Endothelial cell of umbilical vein (primary cell): ENCODE measurements at regions not wholly inside any gene's neighbourhood (a gene's known extent, or its start where the extent isn't known, plus 50 kb on each side); places are given as distances from the start of the nearest gene placed in this dataset.

ENCODE experiments used
- BruUV-seq: library from RNA; stranded (reverse); fragments of 400-500 nt; replicated peaks from 2 replicates; lab custom pipeline; 2021; lab: Mats Ljungman, UMichigan
- CTCF ChIA-PET: fragments of 300-600, 350-600 bp; sonication (Branson Sonifier 250); formaldehyde crosslinking; loops from one replicate; lab custom pipeline; 2021; ENCODE audit warnings: antibody characterized with exemption, inconsistent platforms; lab: Charles Lee
- POLR2A ChIA-PET: fragments of 300-600, 350-600 bp; sonication (Branson Sonifier 250); formaldehyde crosslinking; loops from one replicate; lab custom pipeline; 2021; ENCODE audit warnings: antibody characterized with exemption, inconsistent platforms; lab: Charles Lee
- DNase-seq: peaks from one replicate; pipeline ENCODE4 v3.0.0-alpha.2; 2011; ENCODE audit warnings: low read depth, low spot score
- FAIRE-seq: peaks from 2 replicates; lab custom pipeline; 2011; peaks lifted over from hg19 to GRCh38; lab: Jason Lieb, UNC
- H2AFZ ChIP-seq: 2 replicates; pipeline ENCODE4 v1.6.0; 2012; ENCODE audit warnings: low read depth, low read length, control low read depth, inconsistent platforms
- H3K27ac ChIP-seq: 2 replicates; pipeline ENCODE4 v1.5.1; 2011; ENCODE audit warnings: low read depth, mild to moderate bottlenecking, control low read depth, low read length, moderate library complexity; ENCODE audit not compliant: insufficient read depth
- H3K27me3 ChIP-seq, 2 experiments: 2 replicates each; pipeline versions ENCODE4 v1.6.0 to v1.6.1; 2011; ENCODE audit warnings: low read length in 2 of 2, mixed read lengths in 1 of 2; ENCODE audit not compliant: control insufficient read depth in 2 of 2, insufficient read depth in 2 of 2
- H3K36me3 ChIP-seq, 2 experiments: 2 replicates in 1 of 2; 3 replicates in 1 of 2; pipeline ENCODE4 v1.5.1; 2011; ENCODE audit warnings: low read length in 2 of 2, mild to moderate bottlenecking in 1 of 2, moderate library complexity in 1 of 2; ENCODE audit not compliant: control insufficient read depth in 2 of 2, insufficient read depth in 2 of 2; ENCODE audit errors: extremely low read depth in 1 of 2
- H3K4me1 ChIP-seq: 3 replicates; pipeline ENCODE4 v1.5.1; 2011; ENCODE audit warnings: mild to moderate bottlenecking, low read length; ENCODE audit not compliant: control insufficient read depth, insufficient read depth; ENCODE audit errors: extremely low read depth
- H3K4me2 ChIP-seq: 2 replicates; pipeline ENCODE4 v1.6.1; 2011; ENCODE audit warnings: low read length, control low read depth, mixed read lengths; ENCODE audit not compliant: insufficient read depth
- H3K4me3 ChIP-seq, 3 experiments: fragments of 200-600 bp in 1 of 3; sonication (generic), shearing (Covaris generic) in 1 of 3; replicated peaks in 1 of 3; 2 replicates each; pipeline ENCODE4 v1.5.1; 2011 to 2016; ENCODE audit warnings: control low read depth in 3 of 3, low read length in 3 of 3, mild to moderate bottlenecking in 2 of 3, inconsistent platforms in 1 of 3, low read depth in 1 of 3, moderate library complexity in 1 of 3; ENCODE audit not compliant: insufficient read depth in 1 of 3
- H3K79me2 ChIP-seq: 2 replicates; pipeline ENCODE4 v1.6.0; 2012; ENCODE audit warnings: low read length, inconsistent platforms; ENCODE audit not compliant: control insufficient read depth, insufficient read depth
- H3K9ac ChIP-seq: replicated peaks from 2 replicates; pipeline ENCODE3; 2011; ENCODE audit warnings: low read length, control low read depth; ENCODE audit not compliant: insufficient read depth; ENCODE audit errors: extremely low read depth
- H3K9me1 ChIP-seq: replicated peaks from 3 replicates; pipeline ENCODE4 v1.6.0; 2011; ENCODE audit warnings: mild to moderate bottlenecking, low read length; ENCODE audit not compliant: control insufficient read depth, insufficient read depth; ENCODE audit errors: extremely low read depth
- H3K9me3 ChIP-seq: replicated peaks from 2 replicates; pipeline ENCODE4 v1.5.1; 2012; ENCODE audit warnings: low read length, inconsistent platforms; ENCODE audit not compliant: control insufficient read depth, insufficient read depth
- H4K20me1 ChIP-seq: replicated peaks from 2 replicates; pipeline ENCODE3; 2011; ENCODE audit warnings: mild to moderate bottlenecking, low read length; ENCODE audit not compliant: control insufficient read depth, insufficient read depth; ENCODE audit errors: extremely low read depth
- CTCF ChIP-seq, 2 donors: IDR thresholded peaks; 1 replicate in 1 of 2; 2 replicates in 1 of 2; pipeline ENCODE4 v1.5.1; 2011; ENCODE audit warnings: low read length in 2 of 2, mild to moderate bottlenecking in 2 of 2, moderate library complexity in 2 of 2, control low read depth in 1 of 2, inconsistent platforms in 1 of 2, low read depth in 1 of 2; ENCODE audit not compliant: insufficient read depth in 1 of 2; ENCODE audit errors: extremely low read depth in 1 of 2
- EZH2 ChIP-seq: IDR thresholded peaks from 2 replicates; pipeline ENCODE4 v1.6.1; 2012; ENCODE audit warnings: borderline replicate concordance, low read depth, mild to moderate bottlenecking, moderate library complexity, low read length, inconsistent platforms; ENCODE audit not compliant: severe bottlenecking
- FOS ChIP-seq: IDR thresholded peaks from 2 replicates; pipeline ENCODE4 v1.6.1; 2011; ENCODE audit warnings: mild to moderate bottlenecking, low read length, moderate library complexity, borderline replicate concordance; ENCODE audit not compliant: insufficient read depth
- GATA2 ChIP-seq: IDR thresholded peaks from 2 replicates; pipeline ENCODE4 v1.7.0; 2011; ENCODE audit warnings: low read depth, mild to moderate bottlenecking, moderate library complexity, mixed read lengths, low read length; ENCODE audit not compliant: insufficient read length, insufficient read depth
- JUN ChIP-seq: IDR thresholded peaks from 2 replicates; pipeline ENCODE4 v1.6.1; 2011; ENCODE audit warnings: borderline replicate concordance, low read depth; ENCODE audit not compliant: insufficient read length, insufficient read depth
- MAX ChIP-seq: IDR thresholded peaks from 2 replicates; pipeline ENCODE4 v1.6.1; 2011; ENCODE audit not compliant: insufficient read depth, insufficient read length
- MYC ChIP-seq: IDR thresholded peaks from one replicate; pipeline ENCODE4 v1.6.1; 2011; ENCODE audit warnings: mild to moderate bottlenecking, low read depth, low read length
- POLR2A ChIP-seq: IDR thresholded peaks from 2 replicates; pipeline ENCODE4 v1.6.1; 2012; ENCODE audit warnings: low read depth, mild to moderate bottlenecking, control low read depth, low read length
- POLR2AphosphoS5 ChIP-seq: IDR thresholded peaks from 2 replicates; pipeline ENCODE4 v1.6.1; 2012; ENCODE audit warnings: low read depth, mild to moderate bottlenecking, control low read depth, low read length, moderate library complexity; ENCODE audit not compliant: insufficient read depth
- dilution Hi-C: fragments of 300-500 bp; cut with MboI; formaldehyde crosslinking; loops from one replicate; pipeline ENCODE4 v1.15.0; 2019; ENCODE audit warnings: low sequenced_read_pairs; ENCODE audit not compliant: extremely low pct_ligation_motif_present
- intact Hi-C: fragments of 100-400 bp; cut with micrococcal nuclease; formaldehyde crosslinking; loops from one replicate; pipeline ENCODE4 v1.10.0; 2022

GRCh38 chr3:178915365-178915764 is 156.2 kb downstream of the ZMAT3 start:
- dilution Hi-C loops, result no loop called here
- Histone ChIP-seq H2AFZ (no peak overlapping the region), H3K27me3 (no peaks in the 10 kb centered on the region), H4K20me1 (no peaks in the 10 kb centered on the region), H3K27ac (no peak overlapping the region), H3K79me2 (no peaks in the 10 kb centered on the region), H3K9me1 (no peaks in the 10 kb centered on the region), H3K36me3 (no peaks in the 10 kb centered on the region), H3K9ac (no peak overlapping the region), H3K4me2 (no peak overlapping the region), H3K9me3 (no peaks in the 10 kb centered on the region), H3K4me3 (no peak overlapping the region), H3K4me1 (no peaks in the 10 kb centered on the region)
- intact Hi-C loops, result no loop called here
- TF ChIP-seq POLR2A (no peak), MYC (no peak), CTCF (IDR thresholded peaks at IDR 0.05; ENCODE audit: extremely low read depth in 1 of 2, insufficient read depth in 1 of 2, low read depth in 1 of 2, low read length in 2 of 2) (no peak), JUN (no peak), GATA2 (no peak), FOS (no peak), MAX (no peak), POLR2AphosphoS5 (no peak), EZH2 (no peak)
- DNase-seq (no peak), FAIRE-seq (no peak)
- CTCF ChIA-PET, result no interaction called here
- no TSS peak for BruUV-seq
- POLR2A ChIA-PET, result no interaction called here
